HEK293T (cell line): ENCODE measurements at regions not wholly inside any gene's neighbourhood (a gene's known extent, or its start where the extent isn't known, plus 50 kb on each side); places are given as distances from the start of the nearest gene placed in this dataset.

ENCODE experiments used
- CTCF ChIA-PET: fragments of 350-600 bp; formaldehyde crosslinking; extraction: SDS; loops from one replicate; lab custom pipeline; 2021; ENCODE audit warnings: antibody characterized with exemption, inconsistent platforms; lab: Yijun Ruan, JAX
- POLR2A ChIA-PET: fragments of 350-600 bp; formaldehyde crosslinking; extraction: SDS; loops from one replicate; lab custom pipeline; 2020; ENCODE audit warnings: antibody characterized with exemption, inconsistent platforms; lab: Yijun Ruan, JAX
- DNase-seq: peaks from one replicate; pipeline ENCODE4 v3.0.0; 2012; ENCODE audit warnings: mixed read lengths; ENCODE audit errors: extremely low spot score
- ARNT ChIP-seq: fragments of 450-650 bp; IDR thresholded peaks from 2 replicates; pipeline ENCODE4 v1.6.1; 2017; ENCODE audit warnings: mild to moderate bottlenecking
- BHLHE40 ChIP-seq: fragments of 450-650 bp; IDR thresholded peaks from 2 replicates; pipeline ENCODE4 v1.6.1; 2016; ENCODE audit warnings: mild to moderate bottlenecking, moderate library complexity, borderline replicate concordance
- CTBP1 ChIP-seq: fragments of 450-650 bp; IDR thresholded peaks from 2 replicates; pipeline ENCODE4 v1.6.1; 2016; ENCODE audit warnings: borderline replicate concordance
- ELF4 ChIP-seq: fragments of 450-650 bp; IDR thresholded peaks from 2 replicates; pipeline ENCODE4 v1.6.1; 2017; ENCODE audit warnings: antibody characterized with exemption
- FOXA1 ChIP-seq: fragments of 450-650 bp; IDR thresholded peaks from 2 replicates; pipeline ENCODE4 v1.6.1; 2016; ENCODE audit warnings: mild to moderate bottlenecking
- FOXK2 ChIP-seq: fragments of 450-650 bp; IDR thresholded peaks from 2 replicates; pipeline ENCODE4 v1.6.1; 2016; ENCODE audit warnings: mild to moderate bottlenecking
- FOXM1 ChIP-seq: fragments of 450-650 bp; IDR thresholded peaks from 2 replicates; pipeline ENCODE4 v1.6.1; 2017; ENCODE audit warnings: mild to moderate bottlenecking, borderline replicate concordance
- HDGF ChIP-seq: fragments of 450-650 bp; IDR thresholded peaks from 2 replicates; pipeline ENCODE4 v1.6.1; 2017; ENCODE audit warnings: antibody characterized with exemption, borderline replicate concordance
- L3MBTL2 ChIP-seq: fragments of 450-650 bp; conservative IDR thresholded peaks from 2 replicates; pipeline ENCODE4 v1.6.1; 2016; ENCODE audit warnings: mild to moderate bottlenecking
- LEF1 ChIP-seq: fragments of 450-650 bp; IDR thresholded peaks from 2 replicates; pipeline ENCODE4 v1.6.1; 2017; ENCODE audit warnings: mild to moderate bottlenecking, borderline replicate concordance
- NFRKB ChIP-seq: fragments of 450-650 bp; IDR thresholded peaks from 2 replicates; pipeline ENCODE4 v1.6.1; 2016; ENCODE audit warnings: mild to moderate bottlenecking, moderate library complexity
- SP1 ChIP-seq: fragments of 450-650 bp; IDR thresholded peaks from 2 replicates; pipeline ENCODE4 v1.6.1; 2017
- SUZ12 ChIP-seq: fragments of 450-650 bp; IDR thresholded peaks from 2 replicates; pipeline ENCODE4 v1.6.1; 2016; ENCODE audit warnings: mild to moderate bottlenecking
- TARDBP ChIP-seq: fragments of 450-650 bp; IDR thresholded peaks from 2 replicates; pipeline ENCODE4 v1.6.1; 2016
- ZNF384 ChIP-seq: fragments of 450-650 bp; IDR thresholded peaks from 2 replicates; pipeline ENCODE4 v1.6.1; 2016
- TF ChIP-seq, protein P1 (sequence below): fragments of 450-650 bp; IDR thresholded peaks from 2 replicates; pipeline ENCODE4 v1.6.1; 2016

DNA sequence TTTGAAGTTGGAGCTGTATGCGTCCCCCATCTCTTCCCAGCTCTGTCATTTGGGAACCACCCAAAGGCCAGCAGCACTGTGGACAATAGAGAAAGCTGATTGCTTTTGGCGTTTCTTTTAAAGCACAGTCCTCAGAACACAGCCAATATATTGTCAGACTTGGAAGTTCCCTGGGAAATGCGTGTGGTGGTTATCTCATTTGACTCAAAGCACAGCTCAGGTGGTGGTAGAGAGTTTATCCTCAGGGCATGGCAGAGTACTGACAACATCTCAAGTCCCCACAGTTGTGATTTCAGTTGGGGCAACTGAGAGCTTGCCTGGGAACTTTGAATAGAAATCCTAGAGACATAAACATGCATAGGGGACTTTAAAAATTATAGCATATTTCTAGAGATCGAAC, 601.3 kb downstream of the ETS1 start:
- POLR2A ChIA-PET = no interaction called here
- no peak for TF ChIP-seq HDGF
- TF ChIP-seq BHLHE40 = no peak
- no peak for TF ChIP-seq ARNT
- TF ChIP-seq ELF4 = no peak
- TF ChIP-seq L3MBTL2 = no peak
- TF ChIP-seq FOXK2 = no peak
- no peak for TF ChIP-seq TARDBP
- TF ChIP-seq, protein P1, sequence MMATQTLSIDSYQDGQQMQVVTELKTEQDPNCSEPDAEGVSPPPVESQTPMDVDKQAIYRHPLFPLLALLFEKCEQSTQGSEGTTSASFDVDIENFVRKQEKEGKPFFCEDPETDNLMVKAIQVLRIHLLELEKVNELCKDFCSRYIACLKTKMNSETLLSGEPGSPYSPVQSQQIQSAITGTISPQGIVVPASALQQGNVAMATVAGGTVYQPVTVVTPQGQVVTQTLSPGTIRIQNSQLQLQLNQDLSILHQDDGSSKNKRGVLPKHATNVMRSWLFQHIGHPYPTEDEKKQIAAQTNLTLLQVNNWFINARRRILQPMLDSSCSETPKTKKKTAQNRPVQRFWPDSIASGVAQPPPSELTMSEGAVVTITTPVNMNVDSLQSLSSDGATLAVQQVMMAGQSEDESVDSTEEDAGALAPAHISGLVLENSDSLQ = no peak
- TF ChIP-seq SP1 = no peak
- no peak for TF ChIP-seq LEF1
- TF ChIP-seq CTBP1 = no peak
- TF ChIP-seq ZNF384 = no peak
- no peak for DNase-seq
- CTCF ChIA-PET = no interaction called here

DNA sequence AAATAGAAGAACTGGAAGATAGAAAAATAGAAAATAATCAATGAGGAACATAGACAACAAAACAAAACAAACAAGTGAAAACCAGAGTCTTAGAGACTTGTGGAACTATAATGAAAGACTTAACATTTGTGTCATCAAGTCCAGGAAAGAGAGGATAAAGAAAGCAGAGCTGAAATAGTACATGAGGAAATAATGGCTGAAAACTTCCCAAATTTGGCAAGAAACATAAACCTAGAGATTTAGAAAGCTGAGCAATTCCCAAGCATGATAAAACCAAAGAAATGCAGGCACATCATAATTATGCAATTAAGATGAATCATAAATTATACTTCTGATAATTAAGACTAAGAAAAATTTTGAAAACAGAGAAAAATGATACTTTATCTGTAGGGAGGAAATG, 614.5 kb downstream of the ETS1 start:
- TF ChIP-seq L3MBTL2 (no peak), HDGF (no peak), TARDBP (no peak), ZNF384 (no peak), SP1 (no peak), NFRKB (no peak), LEF1 (no peak), FOXK2 (no peak), SUZ12 (no peak), ARNT (no peak), ELF4 (no peak), FOXA1 (no peak), FOXM1 (no peak), CTBP1 (no peak), BHLHE40 (no peak)
- TF ChIP-seq, protein P1 = no peak
- CTCF ChIA-PET = no interaction called here
- POLR2A ChIA-PET = no interaction called here
- DNase-seq = no peak

DNA sequence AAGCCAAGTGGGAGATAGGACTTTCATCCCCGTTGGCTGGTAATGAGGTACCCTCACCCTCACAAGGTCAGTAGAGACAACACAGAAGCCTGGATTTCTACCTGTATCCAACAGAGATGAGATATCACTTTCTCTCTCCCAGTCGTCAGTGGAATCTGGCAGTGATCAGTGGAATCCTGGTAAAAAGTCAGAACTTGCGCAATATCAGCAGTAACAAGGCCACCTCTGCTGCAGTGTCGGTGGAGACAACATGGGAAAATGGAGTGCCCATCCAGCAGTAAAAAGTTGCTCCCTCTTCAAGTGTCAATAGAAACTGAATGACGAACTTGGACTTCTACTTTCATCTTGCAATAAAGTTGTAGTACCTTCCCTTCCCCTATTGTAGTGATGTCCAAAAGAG, 615.9 kb downstream of the ETS1 start:
- POLR2A ChIA-PET = no interaction called here
- TF ChIP-seq, protein P1 = no peak
- TF ChIP-seq ZNF384 (no peak), CTBP1 (no peak), HDGF (no peak), ARNT (no peak), FOXA1 (no peak), SUZ12 (no peak), FOXM1 (no peak), L3MBTL2 (no peak), LEF1 (no peak), NFRKB (no peak), BHLHE40 (no peak), FOXK2 (no peak), SP1 (no peak), TARDBP (no peak), ELF4 (no peak)
- no peak for DNase-seq
- CTCF ChIA-PET = no interaction called here

DNA sequence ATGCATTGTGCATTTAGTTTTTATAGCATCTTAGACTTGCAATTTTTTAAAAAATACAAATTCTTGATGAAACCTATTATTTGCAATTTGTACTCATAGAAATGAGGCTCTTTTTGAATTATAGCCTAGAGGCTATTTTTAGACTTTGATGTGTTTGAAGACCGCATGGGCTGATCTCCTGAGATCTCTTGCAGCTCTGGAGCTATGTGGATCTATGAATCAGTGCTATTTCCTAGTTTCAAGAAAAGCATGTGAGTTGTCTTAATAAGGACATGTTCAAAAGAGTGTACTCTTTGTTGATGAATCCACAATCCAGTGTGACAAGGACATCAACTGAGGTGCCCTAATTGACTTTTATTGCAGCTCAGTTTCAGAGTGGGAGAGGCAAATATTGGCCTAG, 620.5 kb downstream of the ETS1 start:
- POLR2A ChIA-PET = no interaction called here
- TF ChIP-seq ELF4 (no peak), CTBP1 (no peak), BHLHE40 (no peak), SUZ12 (no peak), ARNT (no peak), FOXK2 (no peak), TARDBP (no peak), ZNF384 (no peak), L3MBTL2 (no peak), FOXA1 (no peak), FOXM1 (no peak), SP1 (no peak)
- TF ChIP-seq, protein P1 = no peak
- CTCF ChIA-PET = no interaction called here
- DNase-seq = no peak

DNA sequence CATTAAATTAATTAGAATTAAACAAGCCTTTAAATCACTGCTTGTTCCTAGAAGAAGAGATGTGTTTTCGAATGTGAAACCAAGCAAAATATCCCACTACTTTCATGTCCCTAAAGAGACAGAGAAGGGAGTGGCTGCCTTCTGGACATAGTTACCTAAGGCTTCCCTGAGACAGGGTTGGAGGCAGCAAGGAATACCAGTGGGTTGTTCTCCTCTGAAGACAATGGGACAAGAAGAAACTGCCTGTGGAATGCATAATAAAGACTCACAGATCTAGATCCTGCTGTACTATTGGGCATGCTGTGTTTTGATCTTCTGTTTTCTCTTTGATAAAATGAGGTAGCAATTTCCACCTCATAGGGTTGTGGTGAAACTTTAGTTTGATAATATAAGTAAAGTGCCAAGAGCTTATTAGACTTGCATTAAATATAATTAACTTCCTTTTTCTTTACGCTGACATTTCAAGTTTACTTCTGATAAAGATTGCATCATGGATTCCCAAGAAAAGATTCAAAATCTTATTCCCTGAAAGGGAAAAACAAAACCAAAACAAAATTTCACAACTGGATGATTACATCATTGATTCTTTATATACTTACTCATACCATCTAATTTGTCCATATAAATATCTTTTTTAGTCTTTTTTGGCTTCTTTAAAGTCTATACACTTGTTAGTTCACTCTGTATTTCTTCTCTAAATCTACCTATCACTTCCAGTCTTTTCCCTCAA, 621.3 kb downstream of the ETS1 start:
- POLR2A ChIA-PET = no interaction called here
- DNase-seq = no peak
- no peak for TF ChIP-seq HDGF
- CTCF ChIA-PET = no interaction called here

DNA sequence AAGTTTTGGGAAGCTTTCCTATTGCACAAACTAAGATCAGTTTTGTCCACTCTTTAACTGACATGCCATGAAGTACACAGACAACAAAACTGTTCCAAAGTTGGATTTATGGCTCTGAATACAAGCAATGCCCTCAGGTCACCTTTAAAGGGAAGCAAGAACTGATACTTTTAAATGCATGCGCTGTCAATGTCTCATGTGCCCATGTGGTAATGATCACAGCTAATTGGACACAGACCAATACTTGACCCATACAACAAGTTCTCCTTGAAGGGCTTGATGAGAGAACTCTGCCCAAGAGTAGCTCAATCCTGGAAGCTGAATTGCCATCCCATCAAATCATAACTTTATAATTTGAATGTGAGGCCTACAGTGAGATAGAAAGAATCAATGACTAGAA, 624.9 kb downstream of the ETS1 start:
- TF ChIP-seq ELF4 (no peak), LEF1 (no peak), NFRKB (no peak), BHLHE40 (no peak), FOXK2 (no peak)
- no peak for DNase-seq
- ChIA-PET CTCF (no interaction called here), POLR2A (no interaction called here)
